HL-60 (cell line): ENCODE measurements at regions not wholly inside any gene's neighbourhood (a gene's known extent, or its start where the extent isn't known, plus 50 kb on each side); places are given as distances from the start of the nearest gene placed in this dataset.

Source experiments
- DNase-seq, 2 experiments: peaks; one replicate each; pipeline ENCODE4 v3.0.0-alpha.2; 2010 to 2020; ENCODE audit warnings: low read depth in 1 of 2, low spot score in 1 of 2
- H3K27ac ChIP-seq: fragments of 250-450 bp; sonication (Bioruptor Pico); replicated peaks from 2 replicates; pipeline ENCODE4 v1.5.1; 2020; ENCODE audit warnings: mild to moderate bottlenecking, moderate library complexity
- H3K27me3 ChIP-seq: fragments of 250-450 bp; sonication (Bioruptor Pico); 2 replicates; pipeline ENCODE4 v1.5.1; 2021; ENCODE audit warnings: mild to moderate bottlenecking, moderate library complexity; ENCODE audit not compliant: insufficient read depth, poor library complexity, severe bottlenecking
- H3K4me3 ChIP-seq: replicated peaks from 2 replicates; pipeline ENCODE4 v1.5.1; 2011; ENCODE audit warnings: mild to moderate bottlenecking, control low read depth, low read length; ENCODE audit not compliant: insufficient read depth
- GABPA ChIP-seq: IDR thresholded peaks from 2 replicates; pipeline ENCODE4 v1.6.1; 2012; ENCODE audit warnings: low read depth
- POLR2AphosphoS5 ChIP-seq: IDR thresholded peaks from 2 replicates; pipeline ENCODE4 v1.6.1; 2012; ENCODE audit warnings: low read depth
- SPI1 ChIP-seq: IDR thresholded peaks from 2 replicates; pipeline ENCODE4 v1.6.1; 2012; ENCODE audit warnings: low read depth, mild to moderate bottlenecking, borderline replicate concordance
- TF ChIP-seq, protein P1 (sequence below): IDR thresholded peaks from one replicate; pipeline ENCODE4 v1.5.1; 2011; ENCODE audit warnings: low read length, control low read depth, inconsistent platforms; ENCODE audit not compliant: insufficient read depth
- TF ChIP-seq, protein P2 (sequence below): IDR thresholded peaks from 2 replicates; pipeline ENCODE4 v1.6.1; 2012; ENCODE audit warnings: low read depth; ENCODE audit not compliant: insufficient replicate concordance

DNA sequence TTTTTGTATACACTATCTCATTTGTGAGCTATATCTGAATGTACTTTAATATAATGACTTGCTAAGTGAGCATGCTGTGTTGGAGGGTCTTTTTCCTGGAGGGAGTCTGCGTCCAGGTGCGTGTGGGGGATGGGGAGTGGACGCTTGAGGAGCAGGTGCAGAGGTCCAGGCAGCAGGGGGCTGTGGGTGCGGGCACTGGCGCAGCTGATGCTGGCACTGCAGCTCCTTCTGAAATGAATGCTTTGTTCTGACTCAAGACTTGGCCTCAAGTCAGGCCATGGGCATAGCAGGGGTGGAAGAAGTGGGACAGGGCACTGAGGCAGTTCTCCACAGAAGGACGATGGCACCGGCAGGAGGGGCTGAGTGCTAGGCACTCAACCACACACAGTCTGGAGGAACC, 165.7 kb upstream of the IRX1 start:
- no peak for TF ChIP-seq POLR2AphosphoS5
- TF ChIP-seq, protein P1, sequence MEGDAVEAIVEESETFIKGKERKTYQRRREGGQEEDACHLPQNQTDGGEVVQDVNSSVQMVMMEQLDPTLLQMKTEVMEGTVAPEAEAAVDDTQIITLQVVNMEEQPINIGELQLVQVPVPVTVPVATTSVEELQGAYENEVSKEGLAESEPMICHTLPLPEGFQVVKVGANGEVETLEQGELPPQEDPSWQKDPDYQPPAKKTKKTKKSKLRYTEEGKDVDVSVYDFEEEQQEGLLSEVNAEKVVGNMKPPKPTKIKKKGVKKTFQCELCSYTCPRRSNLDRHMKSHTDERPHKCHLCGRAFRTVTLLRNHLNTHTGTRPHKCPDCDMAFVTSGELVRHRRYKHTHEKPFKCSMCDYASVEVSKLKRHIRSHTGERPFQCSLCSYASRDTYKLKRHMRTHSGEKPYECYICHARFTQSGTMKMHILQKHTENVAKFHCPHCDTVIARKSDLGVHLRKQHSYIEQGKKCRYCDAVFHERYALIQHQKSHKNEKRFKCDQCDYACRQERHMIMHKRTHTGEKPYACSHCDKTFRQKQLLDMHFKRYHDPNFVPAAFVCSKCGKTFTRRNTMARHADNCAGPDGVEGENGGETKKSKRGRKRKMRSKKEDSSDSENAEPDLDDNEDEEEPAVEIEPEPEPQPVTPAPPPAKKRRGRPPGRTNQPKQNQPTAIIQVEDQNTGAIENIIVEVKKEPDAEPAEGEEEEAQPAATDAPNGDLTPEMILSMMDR = no peak
- TF ChIP-seq GABPA = no peak
- TF ChIP-seq, protein P2, sequence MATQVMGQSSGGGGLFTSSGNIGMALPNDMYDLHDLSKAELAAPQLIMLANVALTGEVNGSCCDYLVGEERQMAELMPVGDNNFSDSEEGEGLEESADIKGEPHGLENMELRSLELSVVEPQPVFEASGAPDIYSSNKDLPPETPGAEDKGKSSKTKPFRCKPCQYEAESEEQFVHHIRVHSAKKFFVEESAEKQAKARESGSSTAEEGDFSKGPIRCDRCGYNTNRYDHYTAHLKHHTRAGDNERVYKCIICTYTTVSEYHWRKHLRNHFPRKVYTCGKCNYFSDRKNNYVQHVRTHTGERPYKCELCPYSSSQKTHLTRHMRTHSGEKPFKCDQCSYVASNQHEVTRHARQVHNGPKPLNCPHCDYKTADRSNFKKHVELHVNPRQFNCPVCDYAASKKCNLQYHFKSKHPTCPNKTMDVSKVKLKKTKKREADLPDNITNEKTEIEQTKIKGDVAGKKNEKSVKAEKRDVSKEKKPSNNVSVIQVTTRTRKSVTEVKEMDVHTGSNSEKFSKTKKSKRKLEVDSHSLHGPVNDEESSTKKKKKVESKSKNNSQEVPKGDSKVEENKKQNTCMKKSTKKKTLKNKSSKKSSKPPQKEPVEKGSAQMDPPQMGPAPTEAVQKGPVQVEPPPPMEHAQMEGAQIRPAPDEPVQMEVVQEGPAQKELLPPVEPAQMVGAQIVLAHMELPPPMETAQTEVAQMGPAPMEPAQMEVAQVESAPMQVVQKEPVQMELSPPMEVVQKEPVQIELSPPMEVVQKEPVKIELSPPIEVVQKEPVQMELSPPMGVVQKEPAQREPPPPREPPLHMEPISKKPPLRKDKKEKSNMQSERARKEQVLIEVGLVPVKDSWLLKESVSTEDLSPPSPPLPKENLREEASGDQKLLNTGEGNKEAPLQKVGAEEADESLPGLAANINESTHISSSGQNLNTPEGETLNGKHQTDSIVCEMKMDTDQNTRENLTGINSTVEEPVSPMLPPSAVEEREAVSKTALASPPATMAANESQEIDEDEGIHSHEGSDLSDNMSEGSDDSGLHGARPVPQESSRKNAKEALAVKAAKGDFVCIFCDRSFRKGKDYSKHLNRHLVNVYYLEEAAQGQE = no peak
- TF ChIP-seq SPI1 = no peak

DNA sequence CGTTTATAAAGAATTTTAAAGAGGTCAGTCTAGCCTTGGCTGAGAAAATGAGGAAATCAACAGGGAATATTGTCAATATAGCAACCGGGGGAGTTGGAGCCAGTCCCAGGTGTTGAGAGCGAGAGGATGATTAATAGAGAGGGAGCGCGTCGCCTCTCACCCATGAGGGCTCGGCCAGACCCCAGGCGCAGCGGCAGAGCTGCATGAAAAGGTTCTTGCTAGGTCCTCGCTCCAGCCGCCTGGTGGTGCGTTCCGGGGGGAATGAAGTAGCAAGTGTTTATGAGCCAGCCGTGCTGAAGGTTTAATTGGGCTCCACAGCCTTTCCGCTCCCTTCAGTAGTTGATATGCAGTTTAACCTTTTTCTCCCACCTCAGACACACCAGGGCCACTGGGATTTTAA, 167.3 kb upstream of the IRX1 start:
- DNase-seq = no peak
- Histone ChIP-seq H3K27ac (no peak overlapping the region), H3K4me3 (no peak overlapping the region), H3K27me3 (no peaks in the 10 kb centered on the region)
- TF ChIP-seq, protein P1 = no peak
- no peak for TF ChIP-seq SPI1

More for the DNA sequence above, 165.7 kb upstream of the IRX1 start:
- DNase-seq = no peak
- Histone ChIP-seq H3K27ac (no peak overlapping the region), H3K4me3 (no peak overlapping the region), H3K27me3 (no peaks in the 10 kb centered on the region)

- no peak for DNase-seq
- Histone ChIP-seq H3K27me3 (no peaks in the 10 kb centered on the region), H3K27ac (no peak overlapping the region), H3K4me3 (no peak overlapping the region)
- TF ChIP-seq, protein P2 = no peak
- TF ChIP-seq POLR2AphosphoS5 (no peak), GABPA (no peak), SPI1 (no peak)
- TF ChIP-seq, protein P1 = no peak
Observed at GRCh38 chr5:3424946-3425345, 170.7 kb upstream of the IRX1 start.

- Histone ChIP-seq H3K27me3 (no peaks in the 10 kb centered on the region), H3K4me3 (no peak overlapping the region), H3K27ac (no peak overlapping the region)
- DNase-seq = no peak
- TF ChIP-seq, protein P2 = no peak
Observed at GRCh38 chr5:3417376-3417943, 178.2 kb upstream of the IRX1 start.
